Stomach (tissue), 8 donors: ENCODE measurements at regions not wholly inside any gene's neighbourhood (a gene's known extent, or its start where the extent isn't known, plus 50 kb on each side); places are given as distances from the start of the nearest gene placed in this dataset.

Experiments
- DNase-seq, 2 donors: peaks; one replicate each; pipeline versions ENCODE4 v3.0.0 to v3.0.0-alpha.2; 2013 to 2019
- H3K27ac ChIP-seq, 5 donors: fragments of 200-600 bp in 4 of 5; sonication (generic) in 4 of 5; one replicate each; pipeline ENCODE4 v1.5.1; 2013 to 2019; ENCODE audit warnings: mild to moderate bottlenecking in 1 of 5, moderate library complexity in 1 of 5
- H3K27me3 ChIP-seq, 3 donors: fragments of 200-600 bp; sonication (generic); one replicate each; pipeline ENCODE4 v1.5.1; 2017 to 2019; ENCODE audit warnings: mixed run types in 1 of 3
- H3K36me3 ChIP-seq, 4 donors: fragments of 200-600 bp; sonication (generic); 1 replicate in 3 of 4; 2 replicates in 1 of 4; pipeline ENCODE4 v1.5.1; 2016 to 2019
- H3K4me1 ChIP-seq, 4 donors: fragments of 200-600 bp; sonication (generic); one replicate each; pipeline ENCODE4 v1.5.1; 2016 to 2019
- H3K4me3 ChIP-seq, 4 donors: fragments of 200-600 bp; sonication (generic) in 3 of 4; one replicate each; pipeline ENCODE4 v1.5.1; 2016 to 2019; ENCODE audit warnings: mild to moderate bottlenecking in 1 of 4
- H3K9me3 ChIP-seq, 4 donors: fragments of 200-600 bp; sonication (generic); one replicate each; pipeline ENCODE4 v1.5.1; 2016 to 2019
- CTCF ChIP-seq, 7 experiments: fragments of 450-650 bp in 4 of 7; fragments of 200-600 bp in 3 of 7; sonication (generic) in 3 of 7; IDR thresholded peaks; one replicate each; pipeline ENCODE4 v1.5.1; 2016 to 2019; ENCODE audit warnings: antibody characterized with exemption in 7 of 7, control low read depth in 2 of 7, mild to moderate bottlenecking in 1 of 7
- EP300 ChIP-seq: sonication (generic); formaldehyde crosslinking; IDR thresholded peaks from one replicate; pipeline ENCODE4 v1.6.1; 2017; ENCODE audit warnings: antibody characterized with exemption
- POLR2A ChIP-seq, 4 donors: fragments of 450-650 bp; IDR thresholded peaks; one replicate each; pipeline ENCODE4 v1.6.1; 2016; ENCODE audit warnings: antibody characterized with exemption in 4 of 4, control low read depth in 2 of 4, mild to moderate bottlenecking in 1 of 4, moderate library complexity in 1 of 4
- POLR2AphosphoS5 ChIP-seq, 3 donors: sonication (generic); formaldehyde crosslinking; IDR thresholded peaks; one replicate each; pipeline ENCODE4 v1.6.1; 2016; ENCODE audit warnings: antibody characterized with exemption in 3 of 3
- WGBS, 5 donors: extraction: QIAGEN DNeasy Blood & Tissue Kit in 3 of 5; methylation state at CpG; one replicate each; pipeline versions ENCODE4 v1.1.5 to v1.1.7; 2013 to 2018; 5-methylcytosine and 5-hydroxymethylcytosine counted together
- intact Hi-C: fragments of 100-400 bp; cut with DNase I; formaldehyde crosslinking; loops from one replicate; pipeline ENCODE4 v1.15.1; 2023; ENCODE audit warnings: low total_unique reads
- donor health status: healthy with polysubstance abuse.
- donor health status: Bipolar disorder and iron deficiency.
- donor health status: healthy.

GRCh38 chr12:69161829-69162228, 77.5 kb upstream of the CPSF6 start:
- TF ChIP-seq POLR2A (IDR thresholded peaks at IDR 0.05), result no peak
- TF ChIP-seq CTCF (IDR thresholded peaks at IDR 0.05), result no peak
- TF ChIP-seq EP300, result no peak
- TF ChIP-seq POLR2AphosphoS5 (IDR thresholded peaks at IDR 0.05), result no peak
- peak in 1 of 2 donors; percentile 39 for DNase-seq

GRCh38 chr12:69163681-69164362, 75.5 kb upstream of the CPSF6 start:
- no peak overlapping the region for H3K27ac ChIP-seq
- no peaks in the 10 kb centered on the region for H3K4me1 ChIP-seq
- TF ChIP-seq POLR2A (IDR thresholded peaks at IDR 0.05) (no peak), POLR2AphosphoS5 (IDR thresholded peaks at IDR 0.05) (no peak), CTCF (IDR thresholded peaks at IDR 0.05) (no peak), EP300 (no peak)
- H3K9me3 ChIP-seq, result no peaks in the 10 kb centered on the region
- WGBS, 5 donors, result 81 to 89% (median 86%) methylated on average over 4 of the region's 4 CpGs
- no peak overlapping the region for H3K4me3 ChIP-seq
- intact Hi-C loops, result no loop called here
- no peaks in the 10 kb centered on the region for H3K27me3 ChIP-seq
- DNase-seq, result no peak
- H3K36me3 ChIP-seq, result no peaks in the 10 kb centered on the region

More at GRCh38 chr12:69161829-69162228, 77.5 kb upstream of the CPSF6 start:
- H3K27ac ChIP-seq, result no peak overlapping the region
- no peaks in the 10 kb centered on the region for H3K27me3 ChIP-seq
- H3K9me3 ChIP-seq, result no peaks in the 10 kb centered on the region
- peaks cover 0 to 6% (median 2%) of the 10 kb centered on the region in 4 donors for H3K4me1 ChIP-seq
- H3K36me3 ChIP-seq, result no peaks in the 10 kb centered on the region
- intact Hi-C loops, result no loop called here
- WGBS, 5 donors, result 43 to 54% (median 47%) methylated on average over 2 of the region's 2 CpGs
- no peak overlapping the region for H3K4me3 ChIP-seq

GRCh38 chr12:69167648-69168165, 71.7 kb upstream of the CPSF6 start:
- DNase-seq, result no peak
- H3K27me3 ChIP-seq, result no peaks in the 10 kb centered on the region
- H3K36me3 ChIP-seq, result no peaks in the 10 kb centered on the region
- no peak overlapping the region for H3K4me3 ChIP-seq
- no peak overlapping the region for H3K27ac ChIP-seq
- H3K9me3 ChIP-seq, result no peaks in the 10 kb centered on the region
- H3K4me1 ChIP-seq, result no peaks in the 10 kb centered on the region
- intact Hi-C loops, result no loop called here
- 76 to 97% (median 96%) methylated on average over 3 of the region's 3 CpGs for WGBS, 5 donors
- TF ChIP-seq EP300 (no peak), POLR2AphosphoS5 (IDR thresholded peaks at IDR 0.05) (no peak), POLR2A (IDR thresholded peaks at IDR 0.05) (no peak), CTCF (IDR thresholded peaks at IDR 0.05) (no peak)

GRCh38 chr12:69168363-69168762, 71.0 kb upstream of the CPSF6 start:
- TF ChIP-seq POLR2A (IDR thresholded peaks at IDR 0.05) (no peak), EP300 (no peak), POLR2AphosphoS5 (IDR thresholded peaks at IDR 0.05) (no peak), CTCF (IDR thresholded peaks at IDR 0.05) (no peak)
- intact Hi-C loops, result no loop called here
- Histone ChIP-seq H3K9me3 (no peaks in the 10 kb centered on the region), H3K36me3 (no peaks in the 10 kb centered on the region), H3K27me3 (no peaks in the 10 kb centered on the region), H3K27ac (no peak overlapping the region), H3K4me3 (no peak overlapping the region), H3K4me1 (no peaks in the 10 kb centered on the region)
- 89 to 97% (median 94%) methylated on average over 5 of the region's 5 CpGs for WGBS, 5 donors
- no peak for DNase-seq
